ENCODE measurements at regions not wholly inside any gene's neighbourhood (a gene's known extent, or its start where the extent isn't known, plus 50 kb on each side); places are given as distances from the start of the nearest gene placed in this dataset.
"Not testable (repeated sequence)": the region's sequence is repeated elsewhere in the genome, so short reads cannot be mapped to it uniquely, and the experiment has no call there.

- not testable (repeated sequence) for TF ChIP-seq ZNF274 (IDR thresholded peaks at IDR 0.05; ENCODE audit: low read depth, low read length); YY1 (IDR thresholded peaks at IDR 0.05; ENCODE audit: insufficient read depth, insufficient read length)
Measured at GRCh38 chr7:57244345-57244980, 112.2 kb upstream of the ZNF479 start.

Data from NT2/D1 (cell line).